ENCODE measurements at regions not wholly inside any gene's neighbourhood (a gene's known extent, or its start where the extent isn't known, plus 50 kb on each side); places are given as distances from the start of the nearest gene placed in this dataset.

DNA sequence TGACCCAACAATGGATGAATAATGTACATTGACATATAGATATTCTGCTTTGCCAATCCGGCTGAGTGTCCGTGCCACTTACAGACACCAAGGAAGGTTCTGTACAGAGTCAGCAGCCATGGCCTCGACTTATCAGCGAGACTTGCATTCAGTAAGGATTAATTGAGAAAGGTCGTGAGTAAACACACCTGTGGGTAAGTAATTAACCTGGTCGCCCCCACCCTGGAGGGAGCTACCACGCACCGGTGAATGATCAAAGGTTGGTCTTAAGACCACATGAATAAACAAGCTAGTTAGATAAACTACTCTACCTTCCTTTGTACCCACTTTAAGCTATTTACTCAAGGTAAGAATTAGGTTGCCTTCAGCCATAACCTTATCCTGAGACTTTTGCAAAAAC lies 66.5 kb upstream of the MFGE8 start:
- peaks cover 5 to 22% (median 21%) of the 10 kb centered on the region in 9 donors for H3K4me1 ChIP-seq
- ATAC-seq (no peak), DNase-seq (no peak)
- H3K4me3 ChIP-seq, result no peak overlapping the region
- no peaks in the 10 kb centered on the region for H3K27me3 ChIP-seq
- peaks cover 0 to 7% (median 0%) of the 10 kb centered on the region in 11 donors for H3K9me3 ChIP-seq
- 85 to 94% methylated on average over 8 of the region's 8 CpGs for WGBS, 2 donors
- intact Hi-C loops (cut with DNase I), result loop anchor here in 1 of 10 donors (5.0 kb wide), 1 partner anchor 67 kb away; the partner anchor contains the start of gene MFGE8
- H3K36me3 ChIP-seq, result no peaks in the 10 kb centered on the region
- TF ChIP-seq, protein P1, sequence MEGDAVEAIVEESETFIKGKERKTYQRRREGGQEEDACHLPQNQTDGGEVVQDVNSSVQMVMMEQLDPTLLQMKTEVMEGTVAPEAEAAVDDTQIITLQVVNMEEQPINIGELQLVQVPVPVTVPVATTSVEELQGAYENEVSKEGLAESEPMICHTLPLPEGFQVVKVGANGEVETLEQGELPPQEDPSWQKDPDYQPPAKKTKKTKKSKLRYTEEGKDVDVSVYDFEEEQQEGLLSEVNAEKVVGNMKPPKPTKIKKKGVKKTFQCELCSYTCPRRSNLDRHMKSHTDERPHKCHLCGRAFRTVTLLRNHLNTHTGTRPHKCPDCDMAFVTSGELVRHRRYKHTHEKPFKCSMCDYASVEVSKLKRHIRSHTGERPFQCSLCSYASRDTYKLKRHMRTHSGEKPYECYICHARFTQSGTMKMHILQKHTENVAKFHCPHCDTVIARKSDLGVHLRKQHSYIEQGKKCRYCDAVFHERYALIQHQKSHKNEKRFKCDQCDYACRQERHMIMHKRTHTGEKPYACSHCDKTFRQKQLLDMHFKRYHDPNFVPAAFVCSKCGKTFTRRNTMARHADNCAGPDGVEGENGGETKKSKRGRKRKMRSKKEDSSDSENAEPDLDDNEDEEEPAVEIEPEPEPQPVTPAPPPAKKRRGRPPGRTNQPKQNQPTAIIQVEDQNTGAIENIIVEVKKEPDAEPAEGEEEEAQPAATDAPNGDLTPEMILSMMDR (IDR thresholded peaks at IDR 0.05), result no peak
- no peak overlapping the region for H3K27ac ChIP-seq

DNA sequence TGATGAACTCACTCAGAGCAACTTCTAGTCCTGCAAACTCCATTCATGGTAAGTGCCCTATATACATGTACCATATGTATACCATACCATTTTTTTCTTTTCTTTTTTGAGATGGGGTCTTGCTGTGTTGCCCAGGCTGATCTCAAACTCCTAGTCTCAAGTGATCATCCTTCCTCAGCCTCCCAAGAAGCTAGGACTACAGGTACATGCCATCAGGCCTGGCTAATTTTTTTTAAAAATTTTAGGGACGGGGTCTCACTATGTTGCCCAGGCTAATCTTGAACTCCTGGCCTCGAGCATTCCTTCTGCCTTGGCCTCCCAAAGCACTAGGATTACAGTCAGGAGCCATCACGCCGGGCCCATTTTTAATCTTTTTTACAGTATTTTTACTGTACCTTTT lies 67.3 kb upstream of the MFGE8 start:
- no peak overlapping the region for H3K27ac ChIP-seq
- H3K4me1 ChIP-seq, result peaks cover 5 to 22% (median 21%) of the 10 kb centered on the region in 9 donors
- intact Hi-C loops (cut with DNase I), result loop anchor here in 1 of 10 donors (5.0 kb wide), 1 partner anchor 68 kb away; the partner anchor contains the start of gene MFGE8
- peaks cover 0 to 7% (median 0%) of the 10 kb centered on the region in 11 donors for H3K9me3 ChIP-seq
- H3K4me3 ChIP-seq, result no peak overlapping the region
- H3K27me3 ChIP-seq, result no peaks in the 10 kb centered on the region
- no peaks in the 10 kb centered on the region for H3K36me3 ChIP-seq
- TF ChIP-seq, protein P1 (IDR thresholded peaks at IDR 0.05), result no peak
- ATAC-seq (no peak), DNase-seq (no peak)
- 83 to 98% methylated on average over 4 of the region's 4 CpGs for WGBS, 2 donors

DNA sequence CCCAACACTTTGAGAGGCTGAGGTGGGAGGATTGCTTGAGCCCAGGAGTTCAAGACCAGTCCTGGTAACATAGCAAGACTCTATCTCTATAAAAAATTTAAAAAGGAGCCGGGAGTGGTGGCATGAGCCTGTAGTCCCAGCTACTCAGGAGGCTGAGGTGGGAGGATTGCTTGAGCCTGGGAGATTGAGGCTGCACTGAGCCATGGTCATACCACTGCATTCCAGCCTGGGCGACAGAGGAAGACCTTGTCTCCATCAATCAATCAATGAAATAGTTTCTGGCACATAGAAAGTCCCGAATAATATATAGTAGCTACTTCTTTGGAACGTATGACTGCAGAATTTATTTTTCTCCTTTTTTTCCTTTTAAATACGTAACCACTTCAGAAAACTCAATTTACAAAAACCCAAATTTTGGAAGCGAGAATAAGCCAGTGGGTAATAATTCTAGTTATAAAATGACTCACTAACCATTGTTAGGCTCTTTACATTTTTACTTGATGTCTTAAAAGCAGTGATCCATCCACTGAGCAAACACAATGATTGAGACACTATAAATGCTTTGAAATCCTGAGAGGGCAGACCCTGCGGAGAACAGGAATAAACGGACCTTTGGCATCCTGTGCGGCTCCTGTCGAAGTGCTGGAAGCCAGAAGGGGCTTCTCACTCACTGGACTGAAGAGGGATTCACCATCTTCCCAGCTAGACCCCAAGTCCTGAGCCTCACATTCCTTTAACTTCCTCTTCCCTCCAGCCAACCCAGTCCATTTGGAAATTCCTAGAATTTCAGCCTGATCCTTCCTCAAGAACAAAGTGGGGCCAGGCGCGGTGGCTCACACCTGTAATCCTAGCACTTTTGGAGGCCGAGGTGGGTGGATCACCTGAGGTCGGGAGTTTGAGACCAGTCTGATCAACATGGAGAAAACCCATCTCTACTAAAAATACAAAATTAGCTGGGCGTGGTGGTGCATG lies 68.4 kb upstream of the MFGE8 start:
- no peaks in the 10 kb centered on the region for H3K27me3 ChIP-seq
- intact Hi-C loops (cut with DNase I), result loop anchor here in 1 of 10 donors (2.0 to 5.0 kb wide), 2 partner anchors 49 to 69 kb away; partner anchors contain the start of gene MFGE8
- no peak overlapping the region for H3K4me3 ChIP-seq
- H3K36me3 ChIP-seq, result no peaks in the 10 kb centered on the region
- no peak for DNase-seq
- ATAC-seq, result no peak
- H3K27ac ChIP-seq, result peak overlapping the region in 8 of 10 donors; percentile 59 to 80 (median 76)
- WGBS, 2 donors, result 82 to 87% methylated on average over 15 of the region's 15 CpGs
- peaks cover 0 to 7% (median 0%) of the 10 kb centered on the region in 11 donors for H3K9me3 ChIP-seq
- peaks cover 5 to 22% (median 21%) of the 10 kb centered on the region in 9 donors for H3K4me1 ChIP-seq
- TF ChIP-seq, protein P1 (IDR thresholded peaks at IDR 0.05), result no peak

DNA sequence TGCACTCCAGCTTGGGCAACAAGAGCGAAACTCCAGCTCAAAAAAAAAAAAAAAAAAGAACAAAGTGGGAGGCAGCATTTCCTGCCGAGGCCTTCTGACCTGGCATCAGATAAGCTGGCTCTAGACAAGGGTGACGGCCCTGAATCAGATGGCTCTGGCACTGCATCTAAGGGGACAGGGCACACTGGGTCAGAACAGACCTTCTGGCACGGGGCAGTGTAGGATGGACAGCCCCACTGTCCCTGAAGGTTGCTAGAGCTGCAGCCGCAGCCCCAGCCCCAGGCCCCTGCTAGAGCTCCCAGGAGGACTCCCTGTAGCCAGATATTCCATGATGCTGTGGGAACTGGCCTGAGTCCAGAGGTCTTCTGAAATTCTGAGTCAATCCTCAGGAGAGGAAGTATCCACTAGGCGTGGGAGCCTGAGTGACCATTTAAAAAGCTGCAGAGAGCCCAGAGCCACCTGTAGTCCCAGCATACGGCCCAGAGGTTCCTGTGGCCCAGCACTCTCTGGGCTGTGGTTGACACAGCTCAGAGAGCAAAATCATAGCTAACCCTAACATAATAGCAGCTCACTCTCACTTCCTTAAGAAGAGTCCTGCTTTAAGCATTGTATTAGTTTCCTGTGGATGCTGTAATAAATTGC lies 69.2 kb upstream of the MFGE8 start:
- ATAC-seq, result peak; percentile 92 to 98 (median 96)
- intact Hi-C loops (cut with DNase I), result loop anchor here in 1 of 10 donors (2.0 to 5.0 kb wide), 2 partner anchors 50 to 70 kb away; partner anchors contain the start of gene MFGE8
- no peak overlapping the region for H3K4me3 ChIP-seq
- no peaks in the 10 kb centered on the region for H3K27me3 ChIP-seq
- peak overlapping the region in 9 of 10 donors; percentile 48 to 80 (median 75) for H3K27ac ChIP-seq
- peaks cover 5 to 22% (median 21%) of the 10 kb centered on the region in 9 donors for H3K4me1 ChIP-seq
- DNase-seq, result peak; percentile 63 to 95
- H3K9me3 ChIP-seq, result no peaks in the 10 kb centered on the region
- no peaks in the 10 kb centered on the region for H3K36me3 ChIP-seq
- TF ChIP-seq, protein P1 (IDR thresholded peaks at IDR 0.05), result peak in 1 of 9 donors; percentile 4
- 38 to 42% methylated on average over 7 of the region's 7 CpGs for WGBS, 2 donors

All from heart right ventricle (tissue), 16 donors.